ENCODE measurements at regions not wholly inside any gene's neighbourhood (a gene's known extent, or its start where the extent isn't known, plus 50 kb on each side); places are given as distances from the start of the nearest gene placed in this dataset.

DNA sequence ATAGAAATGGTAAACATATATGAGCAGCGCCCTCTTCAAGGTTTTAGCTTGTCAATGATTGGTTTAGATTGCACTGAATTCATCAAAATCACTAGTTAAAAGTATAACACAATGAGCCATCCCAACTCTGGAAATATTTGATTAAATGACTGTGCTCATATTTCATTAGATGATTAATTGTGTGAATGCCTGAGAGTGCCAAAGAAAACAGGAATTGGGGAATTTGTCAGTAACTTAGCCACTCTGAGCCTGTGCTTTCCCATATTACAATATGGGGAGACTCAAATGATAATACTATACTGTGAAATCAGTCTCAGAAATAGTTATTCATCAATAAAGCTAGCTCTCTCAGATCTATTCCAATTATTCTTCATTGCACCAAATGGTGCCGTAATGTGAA lies 2087.6 kb upstream of the CELF4 start:
- no peak overlapping the region for H3K14ac ChIP-seq (ENCODE audit: low read length in 2 of 2)
- no peak overlapping the region for H2BK120ac ChIP-seq (ENCODE audit: low read depth, low read length)
- H4K8ac ChIP-seq (ENCODE audit: low read length), result no peak overlapping the region

GRCh38 chr18:39648616-39649015 lies 2083.0 kb upstream of the CELF4 start:
- H3K4ac ChIP-seq (ENCODE audit: low read depth in 1 of 2, low read length in 2 of 2), result no peak overlapping the region
- no peak overlapping the region for H2BK15ac ChIP-seq (ENCODE audit: low read depth, poor library complexity, severe bottlenecking)
- H3K9ac ChIP-seq (ENCODE audit: low read length), result no peak overlapping the region
- H4K91ac ChIP-seq (ENCODE audit: low read length), result no peak overlapping the region
- no peak overlapping the region for H3K4me2 ChIP-seq (ENCODE audit: low read length, poor library complexity, severe bottlenecking)
- H2BK5ac ChIP-seq (ENCODE audit: low read depth, low read length, poor library complexity, severe bottlenecking), result no peak overlapping the region
- H3K79me1 ChIP-seq (replicated peaks; ENCODE audit: low read length, poor library complexity, severe bottlenecking), result no peaks in the 10 kb centered on the region
- H2AK5ac ChIP-seq (ENCODE audit: low read length, severe bottlenecking), result no peak overlapping the region
- H3K4me1 ChIP-seq (ENCODE audit: control insufficient read depth, insufficient read depth, low read depth, low read length), result no peaks in the 10 kb centered on the region
- H3K27me3 ChIP-seq (ENCODE audit: control insufficient read depth in 1 of 2, insufficient read depth in 1 of 2, low read length in 2 of 2), result no peaks in the 10 kb centered on the region
- no peak overlapping the region for H3K14ac ChIP-seq (ENCODE audit: low read length in 2 of 2)
- H3K9me3 ChIP-seq (ENCODE audit: control insufficient read depth, low read length), result no peaks in the 10 kb centered on the region
- H2BK12ac ChIP-seq (ENCODE audit: low read length in 2 of 2), result no peak overlapping the region
- no peaks in the 10 kb centered on the region for H3K36me3 ChIP-seq (ENCODE audit: control insufficient read depth in 1 of 2, insufficient read depth in 2 of 2, low read depth in 1 of 2, low read length in 2 of 2)
- H3K27ac ChIP-seq (ENCODE audit: low read length, poor library complexity, severe bottlenecking), result no peak overlapping the region
- DNase-seq, result no peak
- WGBS, result 100% methylated on average over 1 of the region's 1 CpG
- no peak overlapping the region for H3K18ac ChIP-seq (ENCODE audit: low read depth in 1 of 2, low read length in 2 of 2)
- no peak overlapping the region for H3K4me3 ChIP-seq (ENCODE audit: insufficient read depth in 1 of 2, low read depth in 1 of 2, low read length in 2 of 2)
- no peak overlapping the region for H2AFZ ChIP-seq (ENCODE audit: low read depth, low read length)
- H2BK120ac ChIP-seq (ENCODE audit: low read depth, low read length), result no peak overlapping the region
- no peak overlapping the region for H4K8ac ChIP-seq (ENCODE audit: low read length)
- no peak overlapping the region for H3K23ac ChIP-seq (ENCODE audit: low read length in 2 of 2)

More for the DNA sequence above, 2087.6 kb upstream of the CELF4 start:
- Histone ChIP-seq H2AFZ (ENCODE audit: low read depth, low read length) (no peak overlapping the region), H3K18ac (ENCODE audit: low read depth in 1 of 2, low read length in 2 of 2) (no peak overlapping the region), H2BK12ac (ENCODE audit: low read length in 2 of 2) (no peak overlapping the region), H2BK15ac (ENCODE audit: low read depth, poor library complexity, severe bottlenecking) (no peak overlapping the region), H3K79me1 (replicated peaks; ENCODE audit: low read length, poor library complexity, severe bottlenecking) (no peaks in the 10 kb centered on the region), H3K27ac (ENCODE audit: low read length, poor library complexity, severe bottlenecking) (no peak overlapping the region), H2AK5ac (ENCODE audit: low read length, severe bottlenecking) (no peak overlapping the region), H2BK5ac (ENCODE audit: low read depth, low read length, poor library complexity, severe bottlenecking) (no peak overlapping the region), H4K91ac (ENCODE audit: low read length) (no peak overlapping the region), H3K23ac (ENCODE audit: low read length in 2 of 2) (no peak overlapping the region), H3K4me2 (ENCODE audit: low read length, poor library complexity, severe bottlenecking) (no peak overlapping the region), H3K9me3 (ENCODE audit: control insufficient read depth, low read length) (no peaks in the 10 kb centered on the region), H3K4me1 (ENCODE audit: control insufficient read depth, insufficient read depth, low read depth, low read length) (no peaks in the 10 kb centered on the region), H3K9ac (ENCODE audit: low read length) (no peak overlapping the region), H3K4ac (ENCODE audit: low read depth in 1 of 2, low read length in 2 of 2) (no peak overlapping the region), H3K4me3 (ENCODE audit: insufficient read depth in 1 of 2, low read depth in 1 of 2, low read length in 2 of 2) (no peak overlapping the region), H3K36me3 (ENCODE audit: control insufficient read depth in 1 of 2, insufficient read depth in 2 of 2, low read depth in 1 of 2, low read length in 2 of 2) (no peaks in the 10 kb centered on the region), H3K27me3 (ENCODE audit: control insufficient read depth in 1 of 2, insufficient read depth in 1 of 2, low read length in 2 of 2) (no peaks in the 10 kb centered on the region)
- WGBS, result no CpG with 5 or more reads among the region's 2 CpGs
- no peak for DNase-seq

DNA sequence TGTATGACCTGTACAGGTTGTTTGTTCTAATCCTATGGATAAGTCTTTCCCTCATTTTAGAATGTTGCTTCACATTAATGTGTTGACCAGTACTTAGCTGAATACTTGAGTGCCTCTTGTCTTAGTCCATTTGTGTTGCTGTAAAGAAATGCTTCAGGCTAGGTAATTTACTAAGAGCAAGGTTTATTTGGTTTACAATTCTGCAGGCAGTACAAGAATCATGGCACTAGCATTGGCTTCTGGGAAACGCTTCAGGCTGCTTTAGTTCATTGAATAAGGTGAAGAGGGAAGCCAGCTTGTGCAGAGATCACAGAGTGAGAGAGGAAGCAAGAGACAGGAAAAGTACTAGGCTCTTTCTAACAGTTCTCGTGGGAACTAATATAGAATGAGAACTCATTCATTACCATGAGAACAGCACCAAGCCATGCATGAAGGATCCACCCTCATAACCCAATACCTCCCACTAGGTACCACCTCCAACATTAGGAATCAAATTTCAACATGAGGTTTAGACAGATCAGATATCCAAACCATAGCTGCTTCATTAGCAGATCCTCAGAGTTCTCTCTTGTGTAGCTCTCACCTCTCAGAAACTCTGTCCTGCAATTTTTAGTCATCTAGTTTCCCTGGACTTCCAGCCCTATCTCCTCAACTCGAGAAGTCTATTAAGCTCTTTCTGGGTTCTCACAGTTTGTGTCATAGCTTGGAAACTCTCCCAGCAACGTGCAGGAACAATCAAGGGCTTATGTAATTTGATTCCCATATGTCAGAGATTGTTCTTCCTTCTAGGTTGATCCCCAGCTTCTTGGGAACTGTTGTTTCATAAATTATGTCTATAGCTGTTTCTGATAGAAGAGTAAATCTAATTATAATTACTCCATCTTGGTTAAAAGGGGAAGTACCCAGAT lies 2082.3 kb upstream of the CELF4 start:
- Histone ChIP-seq H3K79me1 (replicated peaks; ENCODE audit: low read length, poor library complexity, severe bottlenecking) (no peaks in the 10 kb centered on the region), H2BK5ac (ENCODE audit: low read depth, low read length, poor library complexity, severe bottlenecking) (no peak overlapping the region), H4K91ac (ENCODE audit: low read length) (no peak overlapping the region), H3K4me2 (ENCODE audit: low read length, poor library complexity, severe bottlenecking) (no peak overlapping the region), H2BK120ac (ENCODE audit: low read depth, low read length) (no peak overlapping the region), H2AK5ac (ENCODE audit: low read length, severe bottlenecking) (no peak overlapping the region), H2BK12ac (ENCODE audit: low read length in 2 of 2) (no peak overlapping the region), H2BK15ac (ENCODE audit: low read depth, poor library complexity, severe bottlenecking) (no peak overlapping the region), H4K8ac (ENCODE audit: low read length) (no peak overlapping the region), H3K27ac (ENCODE audit: low read length, poor library complexity, severe bottlenecking) (no peak overlapping the region), H3K36me3 (ENCODE audit: control insufficient read depth in 1 of 2, insufficient read depth in 2 of 2, low read depth in 1 of 2, low read length in 2 of 2) (no peaks in the 10 kb centered on the region), H3K9me3 (ENCODE audit: control insufficient read depth, low read length) (no peaks in the 10 kb centered on the region), H3K14ac (ENCODE audit: low read length in 2 of 2) (no peak overlapping the region), H3K27me3 (ENCODE audit: control insufficient read depth in 1 of 2, insufficient read depth in 1 of 2, low read length in 2 of 2) (no peaks in the 10 kb centered on the region), H3K18ac (ENCODE audit: low read depth in 1 of 2, low read length in 2 of 2) (no peak overlapping the region), H3K4me1 (ENCODE audit: control insufficient read depth, insufficient read depth, low read depth, low read length) (no peaks in the 10 kb centered on the region), H2AFZ (ENCODE audit: low read depth, low read length) (no peak overlapping the region), H3K9ac (ENCODE audit: low read length) (no peak overlapping the region), H3K4ac (ENCODE audit: low read depth in 1 of 2, low read length in 2 of 2) (no peak overlapping the region), H3K4me3 (ENCODE audit: insufficient read depth in 1 of 2, low read depth in 1 of 2, low read length in 2 of 2) (no peak overlapping the region), H3K23ac (ENCODE audit: low read length in 2 of 2) (no peak overlapping the region)
- peak; percentile 51 for DNase-seq
- WGBS, result 81% methylated on average over 3 of the region's 4 CpGs

- no peak overlapping the region for H2AK5ac ChIP-seq (ENCODE audit: low read length, severe bottlenecking)
- no peak overlapping the region for H2BK120ac ChIP-seq (ENCODE audit: low read depth, low read length)
- H3K27ac ChIP-seq (ENCODE audit: low read length, poor library complexity, severe bottlenecking), result no peak overlapping the region
- H3K4me2 ChIP-seq (ENCODE audit: low read length, poor library complexity, severe bottlenecking), result no peak overlapping the region
- no peak overlapping the region for H3K23ac ChIP-seq (ENCODE audit: low read length in 2 of 2)
- no peak overlapping the region for H3K9ac ChIP-seq (ENCODE audit: low read length)
- H3K36me3 ChIP-seq (ENCODE audit: control insufficient read depth in 1 of 2, insufficient read depth in 2 of 2, low read depth in 1 of 2, low read length in 2 of 2), result no peaks in the 10 kb centered on the region
- H3K4me1 ChIP-seq (ENCODE audit: control insufficient read depth, insufficient read depth, low read depth, low read length), result no peaks in the 10 kb centered on the region
- no peak overlapping the region for H3K18ac ChIP-seq (ENCODE audit: low read depth in 1 of 2, low read length in 2 of 2)
- no peak overlapping the region for H2BK15ac ChIP-seq (ENCODE audit: low read depth, poor library complexity, severe bottlenecking)
- no peaks in the 10 kb centered on the region for H3K27me3 ChIP-seq (ENCODE audit: control insufficient read depth in 1 of 2, insufficient read depth in 1 of 2, low read length in 2 of 2)
- H2BK12ac ChIP-seq (ENCODE audit: low read length in 2 of 2), result no peak overlapping the region
- WGBS, result 100% methylated on average over 1 of the region's 1 CpG
- H3K4ac ChIP-seq (ENCODE audit: low read depth in 1 of 2, low read length in 2 of 2), result no peak overlapping the region
- no peaks in the 10 kb centered on the region for H3K9me3 ChIP-seq (ENCODE audit: control insufficient read depth, low read length)
- no peak overlapping the region for H3K14ac ChIP-seq (ENCODE audit: low read length in 2 of 2)
- no peak for DNase-seq
- no peak overlapping the region for H2AFZ ChIP-seq (ENCODE audit: low read depth, low read length)
- H3K4me3 ChIP-seq (ENCODE audit: insufficient read depth in 1 of 2, low read depth in 1 of 2, low read length in 2 of 2), result no peak overlapping the region
- H4K91ac ChIP-seq (ENCODE audit: low read length), result no peak overlapping the region
- no peak overlapping the region for H4K8ac ChIP-seq (ENCODE audit: low read length)
- no peaks in the 10 kb centered on the region for H3K79me1 ChIP-seq (replicated peaks; ENCODE audit: low read length, poor library complexity, severe bottlenecking)
- no peak overlapping the region for H2BK5ac ChIP-seq (ENCODE audit: low read depth, low read length, poor library complexity, severe bottlenecking)
Measured at GRCh38 chr18:39638224-39638623, 2072.6 kb upstream of the CELF4 start.
